GM21360 (cell line): ENCODE measurements at regions not wholly inside any gene's neighbourhood (a gene's known extent, or its start where the extent isn't known, plus 50 kb on each side); places are given as distances from the start of the nearest gene placed in this dataset.

Experiments used
- ATAC-seq: cut with Tn5 transposase; IDR thresholded peaks from one replicate; pipeline ENCODE4 v1.9.1; 2021; ENCODE audit warnings: mild to moderate bottlenecking, moderate library complexity; ENCODE audit not compliant: unreplicated experiment

DNA sequence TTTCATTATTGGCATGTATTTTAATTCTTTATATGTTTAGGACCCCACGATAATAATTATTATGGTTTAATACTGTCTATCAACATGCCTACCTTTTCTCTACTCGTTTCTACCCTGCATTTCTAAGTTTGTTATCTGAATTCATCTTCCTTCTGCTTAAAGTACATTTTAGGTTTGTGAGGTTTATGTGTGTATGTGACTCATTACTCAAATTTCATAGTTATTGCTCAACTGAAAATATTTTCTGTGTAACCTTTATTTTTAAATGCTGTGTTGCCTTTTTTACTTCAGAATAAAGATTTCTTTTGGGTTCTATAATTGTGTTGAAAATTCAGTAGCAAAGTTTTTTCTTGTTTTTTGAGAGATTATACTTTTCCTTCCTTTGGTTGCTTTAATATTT is 933.9 kb upstream of the LRRTM1 start:
- ATAC-seq = no peak

DNA sequence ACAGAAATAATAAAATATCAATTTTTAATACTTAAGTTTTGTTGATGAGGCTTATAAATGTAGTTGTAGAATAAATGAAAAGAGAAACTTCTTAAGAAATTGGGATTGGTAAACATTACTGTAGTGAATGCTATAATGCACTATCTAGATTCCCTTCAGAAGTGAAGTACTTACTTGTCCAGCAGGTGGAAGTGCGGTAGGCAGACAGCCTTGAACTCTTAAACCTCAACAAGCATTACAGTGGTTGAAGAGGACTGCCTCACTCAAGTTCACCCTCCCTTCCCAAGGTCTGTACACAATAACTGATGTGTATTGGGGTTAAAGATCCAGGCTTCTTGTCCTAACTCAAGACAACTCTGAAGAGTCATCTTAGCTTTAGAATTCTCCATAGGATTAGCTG is 931.0 kb upstream of the LRRTM1 start:
- ATAC-seq = no peak

DNA sequence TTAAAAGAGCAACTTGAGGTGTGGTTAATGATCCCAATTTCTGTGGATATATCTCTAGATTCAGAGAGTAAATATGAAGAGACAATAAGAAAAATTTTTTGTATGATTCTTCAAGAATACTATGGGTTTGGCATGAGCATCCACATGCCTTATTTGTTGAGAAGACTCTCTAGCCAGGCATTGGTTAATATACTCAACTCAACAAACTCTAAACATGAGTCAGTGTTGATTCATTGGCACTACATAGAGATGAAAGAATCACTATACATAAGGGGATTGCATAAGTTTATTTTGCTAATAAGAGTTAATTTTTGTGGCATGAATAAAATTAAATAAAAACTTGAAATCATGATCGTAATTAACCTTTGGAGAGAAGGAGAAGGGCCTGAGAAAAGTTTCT is 930.2 kb upstream of the LRRTM1 start:
- no peak for ATAC-seq

DNA sequence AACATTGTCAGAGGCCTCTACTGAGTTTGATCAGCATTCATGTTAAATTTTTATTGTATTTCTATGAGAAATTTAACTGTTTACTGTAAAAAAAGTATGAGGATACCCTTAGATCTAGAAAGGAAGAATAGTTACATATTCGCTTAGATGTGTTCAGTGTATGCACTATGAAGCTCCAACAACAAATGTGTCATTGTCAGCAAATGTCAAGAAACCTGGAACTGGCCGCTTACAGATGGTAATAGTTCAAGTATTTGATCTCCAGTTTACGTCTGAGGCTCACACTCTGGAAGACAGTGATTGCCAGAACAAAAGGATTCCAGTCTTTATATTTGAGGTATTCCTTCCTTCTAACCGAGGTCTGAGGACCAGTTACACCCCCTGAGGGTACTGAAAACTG is 921.2 kb upstream of the LRRTM1 start:
- no peak for ATAC-seq

DNA sequence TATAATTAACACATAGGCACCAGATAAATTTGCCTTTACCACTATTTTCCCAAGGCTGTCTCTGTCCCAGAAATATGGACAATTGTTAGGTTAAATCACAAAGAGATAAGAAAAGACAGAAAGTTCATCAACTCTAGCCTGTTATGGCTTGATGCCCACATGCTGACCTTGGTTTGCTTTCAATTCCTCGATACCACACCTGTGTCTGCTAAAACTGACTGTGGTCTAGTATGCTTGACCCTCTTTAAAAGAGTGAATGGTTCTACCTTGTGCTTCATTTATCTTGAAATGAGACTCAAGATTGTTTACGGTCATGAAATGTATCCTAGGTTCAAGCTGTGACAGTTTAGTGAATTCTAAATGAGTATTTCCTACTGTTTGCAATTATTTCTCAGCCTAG is 909.0 kb upstream of the LRRTM1 start:
- ATAC-seq = no peak

DNA sequence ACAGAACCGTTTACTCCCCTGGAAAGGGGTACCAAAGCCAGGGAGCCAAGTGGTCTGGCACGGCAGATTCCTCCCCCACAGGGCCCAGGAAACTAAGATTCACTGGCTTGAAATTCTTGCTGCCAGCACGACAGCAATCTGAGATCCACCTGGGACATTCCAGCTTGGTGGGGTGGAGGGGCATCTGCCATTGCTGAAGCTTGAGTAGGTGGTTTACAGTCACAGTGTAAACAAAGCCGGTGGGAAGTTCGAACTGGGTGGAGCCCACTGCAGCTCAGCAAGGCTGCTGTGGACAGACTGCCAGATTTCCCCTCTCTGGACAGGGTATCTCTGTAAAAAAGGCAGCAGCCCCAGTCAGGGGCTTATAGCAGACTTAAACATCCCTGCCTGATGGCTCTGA is 901.7 kb upstream of the LRRTM1 start:
- ATAC-seq = no peak

DNA sequence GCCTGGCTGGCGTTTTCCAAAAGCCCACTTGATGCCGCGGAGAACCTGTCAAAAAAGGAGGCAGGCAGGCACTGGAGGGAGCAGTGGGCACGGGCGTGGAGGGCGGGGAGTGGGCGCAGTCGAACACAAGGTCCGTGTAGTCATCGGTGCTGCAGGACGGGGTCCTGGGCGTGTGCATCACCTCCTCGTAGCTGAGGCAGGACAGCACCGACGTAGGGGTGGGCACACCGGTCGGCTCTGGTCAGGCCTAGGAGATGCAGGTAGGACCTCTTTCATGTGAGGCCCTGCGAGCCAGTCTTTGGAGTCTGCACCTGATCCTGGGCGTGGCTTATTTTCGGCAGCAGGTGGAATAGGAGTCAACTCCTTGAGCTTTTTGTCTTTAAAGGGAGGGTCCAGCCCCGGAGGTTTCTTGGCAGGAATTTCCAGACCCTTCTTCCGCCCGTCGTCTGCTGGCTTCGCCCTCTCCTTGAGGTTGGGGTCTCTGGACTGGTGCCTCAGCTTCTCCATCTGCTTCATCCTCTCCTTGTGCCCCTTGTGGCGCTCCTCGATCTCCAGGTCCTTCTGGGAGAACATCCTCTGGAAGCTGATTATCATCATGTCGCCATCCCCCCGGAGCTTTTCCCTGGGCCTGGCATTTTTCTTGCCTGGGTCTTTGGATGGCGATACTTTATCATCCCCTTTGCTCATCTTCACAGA is 892.5 kb upstream of the LRRTM1 start:
- no peak for ATAC-seq

DNA sequence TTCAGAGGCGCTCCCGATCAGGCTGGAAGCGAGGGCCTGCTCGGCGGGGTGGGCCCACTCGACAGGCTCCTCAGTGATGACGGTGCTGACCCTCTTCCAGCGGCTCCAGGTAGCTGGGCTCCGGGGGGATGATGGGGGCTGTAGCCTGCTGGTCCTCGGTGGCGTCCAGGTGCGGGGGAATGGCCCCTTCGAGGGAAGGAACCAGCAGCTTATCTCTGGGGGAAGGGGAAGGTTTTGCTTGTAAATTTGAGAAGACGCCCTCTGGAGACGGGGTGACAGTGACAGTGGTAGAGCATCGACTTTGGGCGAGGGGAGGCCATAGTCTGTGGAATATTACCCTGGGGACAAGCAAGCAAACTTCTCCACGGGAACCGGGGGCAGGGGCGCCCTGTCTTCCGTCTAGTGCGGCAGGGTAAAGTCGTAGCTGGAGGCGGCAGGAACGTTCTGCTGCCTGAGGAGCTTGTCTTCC is 891.9 kb upstream of the LRRTM1 start:
- ATAC-seq = no peak

DNA sequence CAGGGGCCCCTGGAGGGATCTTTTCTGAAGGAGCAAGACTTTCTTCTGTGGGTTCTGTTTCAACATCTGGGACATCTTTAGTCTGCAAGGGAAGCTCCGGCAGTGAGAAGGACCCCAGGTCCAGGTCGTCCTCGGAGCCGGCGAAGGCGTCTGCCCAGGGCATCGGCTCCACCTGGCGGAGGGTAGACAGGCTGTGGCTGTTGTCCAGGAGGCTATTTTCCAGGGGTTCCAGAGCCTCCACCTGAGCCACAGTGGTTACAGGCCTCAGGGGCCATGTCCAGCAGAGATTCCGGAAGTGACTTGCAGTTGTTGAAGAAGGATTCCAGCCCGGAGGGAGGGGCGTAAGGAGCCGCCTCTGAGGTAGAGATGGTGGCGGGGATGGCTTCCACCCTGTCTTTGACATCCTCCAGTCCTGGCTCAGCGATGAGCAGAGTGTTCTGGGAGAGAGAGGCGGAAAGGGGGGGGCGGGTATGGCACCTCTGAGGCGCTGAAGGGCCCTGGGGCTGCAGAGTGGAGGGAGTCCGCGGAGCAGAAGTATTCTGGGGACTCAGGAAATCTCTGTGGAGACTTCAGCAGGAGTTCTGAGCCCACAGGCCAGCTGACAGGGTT is 891.3 kb upstream of the LRRTM1 start:
- no peak for ATAC-seq

DNA sequence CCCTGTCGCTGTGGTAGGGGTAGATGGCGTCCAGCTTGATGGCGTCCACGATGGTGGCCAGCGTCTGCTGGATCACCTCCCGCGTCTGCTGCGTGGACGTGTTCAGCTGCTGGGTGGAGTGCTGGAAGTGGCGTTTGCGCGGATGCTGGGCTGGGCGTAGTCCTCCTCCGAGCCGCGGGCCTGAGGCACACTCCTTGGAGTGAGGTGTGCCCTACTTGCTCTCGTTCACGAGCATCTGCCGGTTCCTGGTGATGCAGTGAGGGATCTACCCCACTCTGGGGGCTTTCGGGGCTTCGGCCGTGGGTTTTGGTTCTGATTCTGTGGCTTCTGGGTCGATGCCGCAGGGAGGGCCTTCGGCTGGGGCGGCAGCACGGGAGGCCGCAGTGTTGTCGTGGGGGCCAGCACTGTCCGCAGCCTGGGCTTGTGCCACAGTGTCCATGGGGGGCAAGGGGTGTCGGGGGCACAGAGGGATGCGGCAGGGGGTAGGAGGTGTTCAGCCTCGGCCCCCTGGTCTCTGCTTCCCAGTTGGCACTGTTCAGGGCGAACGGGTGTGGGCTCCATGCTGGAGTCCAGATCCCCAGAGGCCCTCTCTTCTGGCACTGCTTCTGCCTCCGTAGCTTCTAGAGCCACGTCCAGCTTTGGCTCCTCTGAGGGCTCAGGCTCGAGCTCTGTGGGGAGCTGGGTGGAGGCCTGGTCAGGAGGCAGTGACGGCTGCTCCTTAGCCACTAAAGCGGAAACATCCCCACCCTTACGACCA is 890.6 kb upstream of the LRRTM1 start:
- no peak for ATAC-seq

DNA sequence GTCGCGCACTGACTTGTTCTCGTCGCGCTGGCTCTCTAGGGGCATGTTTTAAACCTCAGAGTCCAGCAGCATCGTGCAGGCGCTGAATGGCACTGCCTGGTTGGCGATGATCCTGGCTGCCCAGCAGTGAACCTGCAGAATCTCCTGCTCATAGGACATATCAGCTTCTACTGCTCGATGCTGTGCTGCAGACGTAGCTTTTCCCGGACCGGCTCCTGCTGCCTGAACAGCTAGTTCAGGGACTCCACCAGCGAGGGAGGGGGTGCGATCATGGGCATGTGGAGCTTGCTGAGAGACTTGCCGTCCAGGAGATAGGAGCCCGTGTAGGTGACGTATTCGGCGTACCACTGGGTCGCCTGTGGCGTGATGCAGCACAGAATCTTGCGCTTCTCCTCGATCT is 890.0 kb upstream of the LRRTM1 start:
- no peak for ATAC-seq

DNA sequence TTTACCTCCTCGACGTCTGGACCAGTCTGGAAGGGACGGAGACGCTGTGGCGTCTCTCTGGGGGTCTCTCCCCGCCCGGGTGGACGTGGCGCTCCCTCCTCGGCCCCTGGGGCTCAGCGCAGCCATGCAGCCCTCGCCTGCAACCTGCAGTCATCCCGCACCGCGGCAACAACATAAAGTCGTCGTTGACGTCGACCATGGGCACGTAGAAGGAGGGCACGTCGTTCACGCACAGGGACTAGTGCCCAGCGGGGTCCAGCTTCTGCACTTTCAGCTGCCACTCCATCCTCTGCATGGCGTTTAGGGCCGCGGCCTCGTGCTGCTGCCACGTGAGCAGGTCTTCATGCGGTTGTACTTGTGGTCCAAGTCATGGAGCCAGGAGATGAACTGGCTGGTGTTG is 889.6 kb upstream of the LRRTM1 start:
- no peak for ATAC-seq

DNA sequence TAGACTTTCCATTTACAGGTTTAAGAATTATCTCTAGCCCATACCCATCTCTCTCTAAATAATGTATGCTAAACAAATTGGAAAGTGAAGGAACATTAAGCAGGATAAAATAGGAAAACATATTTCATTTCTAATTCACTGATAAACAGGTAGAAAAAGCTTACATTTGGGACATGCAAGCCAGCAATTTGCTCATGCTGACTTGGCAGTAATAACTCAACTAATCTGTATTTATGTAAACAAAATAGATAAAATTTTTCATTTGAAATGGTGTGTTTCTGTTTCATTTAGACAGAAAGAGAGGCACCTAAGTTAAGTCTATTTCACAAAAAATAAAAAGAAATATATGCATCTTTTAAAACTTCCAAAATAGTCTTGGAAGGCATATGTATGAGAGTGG is 877.3 kb upstream of the LRRTM1 start:
- ATAC-seq = no peak

DNA sequence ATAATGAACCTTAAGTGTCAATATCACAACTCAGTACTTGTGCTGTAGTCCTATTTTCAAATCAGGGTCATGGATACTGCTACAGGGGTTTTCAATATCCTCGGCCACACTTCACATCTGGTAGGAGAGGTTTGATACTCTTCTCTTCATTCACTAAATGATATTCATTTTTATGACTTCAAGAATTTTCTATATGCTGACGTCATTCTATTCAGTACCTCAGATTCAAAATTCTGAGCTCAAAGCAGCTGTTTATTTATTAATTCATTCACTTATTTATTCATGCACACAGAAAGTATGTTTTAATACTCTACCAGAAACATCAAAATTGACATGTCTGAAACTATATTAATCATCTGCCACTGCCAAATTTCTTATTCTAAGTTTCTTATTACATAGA is 866.9 kb upstream of the LRRTM1 start:
- no peak for ATAC-seq

DNA sequence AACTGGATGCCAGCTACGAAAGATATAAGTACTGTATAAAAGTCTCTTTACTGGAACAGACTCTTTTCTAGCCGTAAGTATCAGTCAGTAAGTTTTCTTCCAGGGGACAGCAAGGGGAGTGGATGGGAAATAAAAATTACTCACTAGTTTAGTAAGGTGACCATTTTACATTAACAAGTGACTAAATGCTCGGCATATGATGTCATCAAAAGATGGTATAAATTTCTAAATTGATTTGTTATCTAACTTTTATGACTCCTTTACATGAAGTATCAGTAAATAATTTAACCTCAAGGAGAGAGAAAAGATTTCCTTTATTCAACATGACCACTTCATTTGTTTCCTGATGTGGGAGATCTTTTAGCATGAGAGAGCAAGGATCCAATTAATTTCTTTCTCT is 859.0 kb upstream of the LRRTM1 start:
- no peak for ATAC-seq

DNA sequence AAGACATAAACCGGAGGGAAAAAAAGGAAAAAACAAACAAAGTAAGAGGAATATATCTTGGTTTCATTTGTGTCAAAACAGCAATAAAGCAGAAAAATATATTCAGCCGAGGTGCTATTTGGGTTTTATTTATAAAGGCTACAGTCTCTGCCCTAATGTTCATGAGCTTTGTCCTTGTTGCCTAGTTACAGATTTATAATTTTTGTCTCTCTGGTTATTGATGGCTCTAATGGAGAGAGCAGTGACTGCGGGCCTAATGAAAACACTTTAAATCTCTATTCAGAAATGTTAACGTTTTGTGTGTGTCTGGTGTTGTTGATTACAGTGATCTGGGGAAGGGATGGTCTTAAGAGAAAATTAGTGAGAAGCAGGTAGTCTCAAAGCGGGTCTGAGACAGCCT is 854.0 kb upstream of the LRRTM1 start:
- ATAC-seq = no peak

DNA sequence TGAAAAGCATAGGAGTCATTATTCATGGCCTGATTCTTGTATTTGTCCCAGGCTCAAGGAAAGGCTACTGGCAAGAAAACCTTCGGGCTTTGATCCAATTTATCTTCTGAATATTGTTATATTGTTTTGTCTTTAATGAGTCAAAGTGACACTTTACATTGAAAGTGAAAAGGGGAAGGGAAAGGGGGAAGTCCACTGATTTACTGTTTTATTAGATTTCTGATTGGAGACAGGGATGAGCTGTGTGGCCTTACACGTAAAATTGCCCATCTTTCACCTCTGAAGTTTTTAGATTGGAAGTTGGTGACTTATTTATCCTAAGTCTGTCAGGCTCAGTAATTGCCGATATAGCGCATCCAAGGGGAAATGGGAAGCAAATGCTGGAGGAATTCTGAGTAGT is 843.8 kb upstream of the LRRTM1 start:
- ATAC-seq = no peak

DNA sequence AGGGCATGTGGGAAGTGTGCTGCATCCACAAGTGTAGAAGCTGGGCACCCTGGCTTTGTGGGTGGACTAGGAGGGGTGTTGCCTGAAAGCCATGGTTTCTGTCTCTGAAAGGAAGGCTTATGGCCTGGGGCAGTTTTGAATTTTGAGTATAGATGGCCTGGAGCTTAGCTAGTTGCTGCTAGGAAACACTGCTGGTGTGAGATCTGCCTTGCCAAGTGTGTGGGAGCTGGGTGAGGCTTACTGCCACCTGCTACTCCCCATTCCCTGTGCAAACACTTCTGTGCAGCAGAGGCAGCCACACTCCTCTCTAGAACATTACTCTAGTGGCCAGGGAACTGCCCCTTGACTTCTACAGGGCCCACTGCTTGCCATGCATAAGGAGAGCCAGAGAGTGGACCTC is 831.7 kb upstream of the LRRTM1 start:
- no peak for ATAC-seq

DNA sequence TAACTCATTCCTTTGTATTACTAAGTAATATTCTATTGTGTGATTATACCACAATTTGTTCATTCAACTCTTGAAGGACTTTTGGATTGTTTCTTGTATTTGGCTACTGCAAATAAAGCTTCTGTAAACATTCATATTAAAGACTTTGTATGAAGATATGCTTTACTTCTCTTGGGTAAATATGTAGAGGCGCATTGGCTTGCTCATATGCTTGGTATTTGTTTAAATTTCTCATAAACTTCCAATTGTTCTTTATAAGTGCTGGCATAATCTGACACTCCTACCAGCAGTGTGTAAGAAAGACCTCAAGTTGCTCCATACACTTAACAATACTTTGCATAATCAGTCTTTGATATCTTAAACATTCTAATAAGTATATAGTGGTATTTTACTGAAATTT is 792.8 kb upstream of the LRRTM1 start:
- no peak for ATAC-seq

DNA sequence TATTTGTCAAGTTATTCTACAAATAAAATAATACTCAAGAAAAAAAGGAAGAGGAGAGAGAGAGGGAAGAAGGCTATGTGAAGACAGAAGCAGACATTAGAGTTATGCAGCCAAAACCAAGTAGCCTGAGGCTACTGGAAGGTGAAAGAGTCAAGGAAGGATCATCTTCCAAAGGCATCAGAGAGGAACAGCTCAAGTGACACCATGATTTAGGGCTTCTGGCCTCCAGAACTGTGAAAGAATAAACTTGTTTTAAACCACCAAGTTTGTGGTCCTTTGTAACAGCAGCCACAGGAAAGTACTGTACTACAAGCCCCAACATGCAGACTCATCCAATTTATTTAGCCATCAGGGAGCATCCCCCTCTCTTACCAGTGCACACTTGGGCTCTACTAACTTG is 788.5 kb upstream of the LRRTM1 start:
- ATAC-seq = no peak

DNA sequence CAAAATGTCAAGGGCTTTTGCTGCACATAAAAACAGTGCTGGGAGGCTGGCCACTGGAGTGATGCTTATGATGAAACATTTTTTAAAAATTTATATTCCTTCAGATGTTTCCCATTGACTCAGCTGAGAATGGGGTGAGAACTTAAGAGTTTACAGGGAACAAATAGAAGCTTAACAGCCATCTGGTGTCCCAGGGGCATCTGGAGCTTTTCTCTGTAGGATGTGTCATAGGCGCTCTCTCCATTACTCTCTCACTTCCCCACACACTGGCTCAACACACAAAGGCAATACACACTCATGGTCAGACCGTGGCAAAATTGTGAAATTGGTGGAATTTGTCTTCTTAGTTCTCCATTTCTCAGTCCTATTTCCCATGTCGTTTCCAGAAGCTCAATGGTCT is 783.1 kb upstream of the LRRTM1 start:
- no peak for ATAC-seq

DNA sequence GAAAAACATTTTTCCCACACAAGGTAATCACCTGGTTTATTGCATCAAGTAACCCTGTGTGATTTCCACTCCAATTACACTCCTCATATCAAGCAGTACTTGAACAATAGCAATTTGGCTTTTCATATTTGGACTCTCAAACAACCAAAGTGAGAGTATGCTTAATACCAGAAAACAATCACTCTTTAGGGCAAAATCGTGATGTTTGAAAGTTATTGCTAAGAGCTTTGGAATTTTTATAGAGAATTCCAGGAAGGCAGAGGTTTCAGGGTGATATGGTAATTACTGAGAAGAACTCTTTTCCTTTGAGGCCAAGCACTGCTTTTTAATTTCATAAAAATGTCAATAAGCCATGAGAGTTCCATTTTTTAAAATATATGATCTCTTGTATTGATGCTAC is 779.5 kb upstream of the LRRTM1 start:
- ATAC-seq = no peak
